Karpas-422 (cell line): ENCODE measurements at regions not wholly inside any gene's neighbourhood (a gene's known extent, or its start where the extent isn't known, plus 50 kb on each side); places are given as distances from the start of the nearest gene placed in this dataset.
"Not testable (repeated sequence)": the region's sequence is repeated elsewhere in the genome, so short reads cannot be mapped to it uniquely, and the experiment has no call there.

Experiments
- DNase-seq: peaks from one replicate; pipeline ENCODE4 v3.0.0-alpha.2; 2015
- H2AFZ ChIP-seq: fragments of 200-600 bp; sonication (generic); 2 replicates; pipeline ENCODE4 v1.6.1; 2014; ENCODE audit warnings: antibody characterized with exemption, low read length, mixed read lengths
- H3K27ac ChIP-seq: fragments of 200-600 bp; sonication (generic); 2 replicates; pipeline ENCODE4 v1.5.1; 2014; ENCODE audit warnings: mild to moderate bottlenecking, low read length, moderate library complexity
- H3K27me3 ChIP-seq: fragments of 200-600 bp; sonication (generic); 2 replicates; pipeline ENCODE4 v1.6.1; 2014; ENCODE audit warnings: low read length, mixed read lengths
- H3K36me3 ChIP-seq: fragments of 200-600 bp; sonication (generic); 2 replicates; pipeline ENCODE4 v1.6.1; 2014; ENCODE audit warnings: low read length, mixed read lengths; ENCODE audit not compliant: insufficient read depth
- H3K4me1 ChIP-seq: fragments of 200-600 bp; sonication (generic); 2 replicates; pipeline ENCODE4 v1.6.1; 2014; ENCODE audit warnings: mild to moderate bottlenecking, low read length, mixed read lengths
- H3K4me2 ChIP-seq: fragments of 200-600 bp; sonication (generic); 2 replicates; pipeline ENCODE4 v1.6.1; 2014; ENCODE audit warnings: low read length, low read depth, mild to moderate bottlenecking; ENCODE audit not compliant: poor library complexity, severe bottlenecking
- H3K4me3 ChIP-seq: fragments of 200-600 bp; sonication (generic); 2 replicates; pipeline ENCODE4 v1.5.1; 2014; ENCODE audit warnings: mild to moderate bottlenecking, antibody characterized with exemption, low read length, mixed read lengths
- H3K79me2 ChIP-seq: fragments of 200-600 bp; sonication (generic); 2 replicates; pipeline ENCODE4 v1.6.1; 2014; ENCODE audit warnings: mild to moderate bottlenecking, low read length, mixed read lengths
- H3K9ac ChIP-seq: fragments of 200-600 bp; sonication (generic); 2 replicates; pipeline ENCODE4 v1.6.0; 2014; ENCODE audit warnings: low read length
- H3K9me2 ChIP-seq: fragments of 200-600 bp; sonication (generic), shearing (Covaris generic); replicated peaks from 2 replicates; pipeline ENCODE4 v1.6.0; 2014; ENCODE audit warnings: mild to moderate bottlenecking, low read length, moderate library complexity; ENCODE audit not compliant: insufficient read depth
- H3K9me3 ChIP-seq: fragments of 300-700, 200-600 bp; sonication (generic); 2 replicates; pipeline ENCODE4 v1.6.1; 2014; ENCODE audit warnings: low read length, mixed read lengths
- H4K20me1 ChIP-seq: fragments of 200-600 bp; sonication (generic); 2 replicates; pipeline ENCODE4 v1.6.1; 2014; ENCODE audit warnings: mild to moderate bottlenecking, antibody characterized with exemption, low read length, low read depth; ENCODE audit not compliant: insufficient read depth

- Histone ChIP-seq H3K9me2 (no peaks in the 10 kb centered on the region), H3K9ac (no peak overlapping the region), H3K27ac (no peak overlapping the region), H3K9me3 (peaks cover 12% of the 10 kb centered on the region; the same call in 1 of the 2 replicates), H3K36me3 (no peaks in the 10 kb centered on the region), H2AFZ (no peak overlapping the region), H3K4me2 (no peak overlapping the region), H3K4me1 (no peaks in the 10 kb centered on the region), H3K4me3 (no peak overlapping the region), H3K79me2 (no peaks in the 10 kb centered on the region), H3K27me3 (no peaks in the 10 kb centered on the region), H4K20me1 (no peaks in the 10 kb centered on the region)
- DNase-seq, result no peak
These were observed 115.8 kb upstream of the VSTM2A start for GRCh38 chr7:54426406-54426805.

- Histone ChIP-seq H4K20me1 (no peaks in the 10 kb centered on the region), H3K9ac (no peak overlapping the region), H3K9me2 (no peaks in the 10 kb centered on the region), H3K9me3 (0 out of 2 replicates have a peak, but pooled peaks cover 4% of the 10 kb centered on the region), H3K79me2 (no peaks in the 10 kb centered on the region), H3K36me3 (no peaks in the 10 kb centered on the region), H3K27me3 (no peaks in the 10 kb centered on the region), H3K4me1 (no peaks in the 10 kb centered on the region), H3K27ac (no peak overlapping the region), H3K4me2 (no peak overlapping the region), H2AFZ (no peak overlapping the region), H3K4me3 (no peak overlapping the region)
- no peak for DNase-seq
These were observed 113.1 kb upstream of the VSTM2A start for GRCh38 chr7:54429111-54429510.

GRCh38 chr7:54439391-54439790 lies 102.8 kb upstream of the VSTM2A start:
- Histone ChIP-seq H3K9ac (no peak overlapping the region), H3K4me2 (no peak overlapping the region), H3K36me3 (no peaks in the 10 kb centered on the region), H2AFZ (no peak overlapping the region), H3K27ac (no peak overlapping the region), H3K27me3 (no peaks in the 10 kb centered on the region), H4K20me1 (no peaks in the 10 kb centered on the region), H3K4me1 (no peaks in the 10 kb centered on the region), H3K4me3 (no peak overlapping the region), H3K9me2 (no peaks in the 10 kb centered on the region; the same call in 1 of the 2 replicates), H3K79me2 (no peaks in the 10 kb centered on the region), H3K9me3 (no peaks in the 10 kb centered on the region; the same call in 1 of the 2 replicates)
- DNase-seq, result no peak

GRCh38 chr7:54444046-54444686 lies 98.0 kb upstream of the VSTM2A start:
- DNase-seq, H3K79me2 ChIP-seq, H3K9me2 ChIP-seq, H3K4me1 ChIP-seq, H4K20me1 ChIP-seq, H3K9ac ChIP-seq, H3K9me3 ChIP-seq, H3K4me3 ChIP-seq, H3K27me3 ChIP-seq, H2AFZ ChIP-seq, H3K27ac ChIP-seq, H3K36me3 ChIP-seq, H3K4me2 ChIP-seq: not testable (repeated sequence)

GRCh38 chr7:54453168-54453567 lies 89.0 kb upstream of the VSTM2A start:
- H4K20me1 ChIP-seq, H3K79me2 ChIP-seq, H3K4me3 ChIP-seq, H3K9ac ChIP-seq, DNase-seq, H3K36me3 ChIP-seq, H3K9me2 ChIP-seq, H3K27ac ChIP-seq, H3K9me3 ChIP-seq, H3K4me1 ChIP-seq, H3K4me2 ChIP-seq, H3K27me3 ChIP-seq, H2AFZ ChIP-seq: not testable (repeated sequence)

- H3K4me2 ChIP-seq, H3K9ac ChIP-seq, H3K79me2 ChIP-seq, H3K36me3 ChIP-seq, H2AFZ ChIP-seq, H4K20me1 ChIP-seq, H3K9me2 ChIP-seq, H3K4me3 ChIP-seq, H3K27me3 ChIP-seq, H3K27ac ChIP-seq, DNase-seq, H3K4me1 ChIP-seq: not testable (repeated sequence)
- peaks cover 11% of the 10 kb centered on the region for H3K9me3 ChIP-seq
These were observed 87.5 kb upstream of the VSTM2A start for GRCh38 chr7:54454700-54455099.

GRCh38 chr7:54465095-54465494 lies 77.1 kb upstream of the VSTM2A start:
- Histone ChIP-seq H3K9ac (no peak overlapping the region), H3K27ac (no peak overlapping the region), H3K27me3 (no peaks in the 10 kb centered on the region), H3K36me3 (no peaks in the 10 kb centered on the region), H4K20me1 (no peaks in the 10 kb centered on the region), H2AFZ (no peak overlapping the region), H3K4me1 (no peaks in the 10 kb centered on the region), H3K4me3 (no peak overlapping the region), H3K9me2 (no peaks in the 10 kb centered on the region), H3K9me3 (peaks cover 3% of the 10 kb centered on the region; the same call in 1 of the 2 replicates), H3K4me2 (no peak overlapping the region), H3K79me2 (no peaks in the 10 kb centered on the region)
- no peak for DNase-seq

GRCh38 chr7:54469740-54470139 lies 72.4 kb upstream of the VSTM2A start:
- H3K27ac ChIP-seq, result no peak overlapping the region
- H3K4me3 ChIP-seq, result no peak overlapping the region
- no peak overlapping the region for H3K9ac ChIP-seq

More at GRCh38 chr7:54469740-54470139, 72.4 kb upstream of the VSTM2A start:
- H3K4me1 ChIP-seq, result no peaks in the 10 kb centered on the region
- DNase-seq, result no peak
- no peak overlapping the region for H2AFZ ChIP-seq
- H3K79me2 ChIP-seq, result no peaks in the 10 kb centered on the region
- no peaks in the 10 kb centered on the region for H4K20me1 ChIP-seq
- H3K9me2 ChIP-seq, result no peaks in the 10 kb centered on the region
- peaks cover 3% of the 10 kb centered on the region; the same call in 1 of the 2 replicates for H3K9me3 ChIP-seq
- no peaks in the 10 kb centered on the region for H3K27me3 ChIP-seq
- H3K36me3 ChIP-seq, result no peaks in the 10 kb centered on the region
- no peak overlapping the region for H3K4me2 ChIP-seq
